ENCODE measurements at regions not wholly inside any gene's neighbourhood (a gene's known extent, or its start where the extent isn't known, plus 50 kb on each side); places are given as distances from the start of the nearest gene placed in this dataset.

DNA sequence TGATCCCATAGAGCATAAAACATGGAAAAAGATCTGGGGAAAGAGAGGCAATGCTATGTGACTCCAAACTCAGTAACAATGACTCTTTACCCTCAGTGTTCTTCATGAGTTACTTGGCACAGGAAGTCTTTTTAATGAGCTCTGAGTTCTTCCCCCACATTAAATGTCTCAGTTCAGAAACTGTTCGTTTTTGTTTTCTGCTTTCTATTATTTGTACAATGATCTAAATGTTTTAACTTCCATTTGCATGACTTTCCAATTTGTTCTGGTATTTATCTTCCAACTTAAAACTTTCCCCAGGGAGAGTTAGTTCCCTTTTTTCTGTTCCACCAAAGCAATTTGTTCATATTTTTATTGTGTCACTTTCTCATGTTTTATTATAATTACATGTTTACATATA lies 177.0 kb upstream of the ZBTB20 start:
- TF ChIP-seq, protein P1, sequence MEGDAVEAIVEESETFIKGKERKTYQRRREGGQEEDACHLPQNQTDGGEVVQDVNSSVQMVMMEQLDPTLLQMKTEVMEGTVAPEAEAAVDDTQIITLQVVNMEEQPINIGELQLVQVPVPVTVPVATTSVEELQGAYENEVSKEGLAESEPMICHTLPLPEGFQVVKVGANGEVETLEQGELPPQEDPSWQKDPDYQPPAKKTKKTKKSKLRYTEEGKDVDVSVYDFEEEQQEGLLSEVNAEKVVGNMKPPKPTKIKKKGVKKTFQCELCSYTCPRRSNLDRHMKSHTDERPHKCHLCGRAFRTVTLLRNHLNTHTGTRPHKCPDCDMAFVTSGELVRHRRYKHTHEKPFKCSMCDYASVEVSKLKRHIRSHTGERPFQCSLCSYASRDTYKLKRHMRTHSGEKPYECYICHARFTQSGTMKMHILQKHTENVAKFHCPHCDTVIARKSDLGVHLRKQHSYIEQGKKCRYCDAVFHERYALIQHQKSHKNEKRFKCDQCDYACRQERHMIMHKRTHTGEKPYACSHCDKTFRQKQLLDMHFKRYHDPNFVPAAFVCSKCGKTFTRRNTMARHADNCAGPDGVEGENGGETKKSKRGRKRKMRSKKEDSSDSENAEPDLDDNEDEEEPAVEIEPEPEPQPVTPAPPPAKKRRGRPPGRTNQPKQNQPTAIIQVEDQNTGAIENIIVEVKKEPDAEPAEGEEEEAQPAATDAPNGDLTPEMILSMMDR (IDR thresholded peaks at IDR 0.05): no peak
- TF ChIP-seq POLR2A (IDR thresholded peaks at IDR 0.05): no peak
